HepG2 (cell line): ENCODE measurements at regions not wholly inside any gene's neighbourhood (a gene's known extent, or its start where the extent isn't known, plus 50 kb on each side); places are given as distances from the start of the nearest gene placed in this dataset.

Source experiments
- ATAC-seq: fragments of 200-7000 bp; cut with Tn5 transposase; 3 replicates; pipeline ENCODE4 v1.9.1; 2020; ENCODE audit warnings: mild to moderate bottlenecking, moderate library complexity
- BruUV-seq: library from RNA; stranded (reverse); fragments of 400-500 nt; replicated peaks from 2 replicates; lab custom pipeline; 2021; lab: Mats Ljungman, UMichigan
- CTCF ChIA-PET: fragments of 300-600 bp; formaldehyde crosslinking; extraction: SDS; loops from one replicate; lab custom pipeline; 2021; ENCODE audit warnings: low total read pairs, inconsistent platforms, low intra/inter-chr PET ratio; lab: Yijun Ruan, JAX
- POLR2A ChIA-PET: fragments of 350-600 bp; sonication (Branson Sonifier 250); formaldehyde crosslinking; loops from one replicate; lab custom pipeline; 2020; ENCODE audit warnings: antibody characterized with exemption, inconsistent platforms; lab: Yijun Ruan, JAX
- DNase-seq: peaks from one replicate; pipeline ENCODE4 v3.0.0-alpha.2; 2015; ENCODE audit warnings: low spot score
- FAIRE-seq: peaks from 3 replicates; lab custom pipeline; 2011; peaks lifted over from hg19 to GRCh38; lab: Jason Lieb, UNC
- H2AFZ ChIP-seq: one replicate; pipeline ENCODE4 v1.6.1; 2011; ENCODE audit warnings: low read length, inconsistent platforms
- H3K27ac ChIP-seq: fragments of 300-600 bp; 3 replicates; pipeline ENCODE4 v1.8.0; 2011; ENCODE audit warnings: mixed run types, mild to moderate bottlenecking, mixed read lengths, low read length, inconsistent platforms; ENCODE audit not compliant: insufficient read depth; ENCODE audit errors: extremely low read length
- H3K27me3 ChIP-seq, 2 experiments: fragments of 200-600 bp in 1 of 2; 2 replicates in 1 of 2; 3 replicates in 1 of 2; pipeline versions ENCODE4 v1.6.0 to v1.8.0; 2011; ENCODE audit warnings: low read length in 2 of 2, mild to moderate bottlenecking in 2 of 2, moderate library complexity in 2 of 2, inconsistent platforms in 1 of 2; ENCODE audit not compliant: insufficient read depth in 2 of 2, control insufficient read depth in 1 of 2
- H3K36me3 ChIP-seq, 2 experiments: fragments of 200-600 bp in 1 of 2; replicated peaks in 1 of 2; 2 replicates in 1 of 2; 3 replicates in 1 of 2; pipeline versions ENCODE4 v1.5.1 to v1.8.0; 2011; ENCODE audit warnings: low read length in 2 of 2, inconsistent platforms in 1 of 2; ENCODE audit not compliant: insufficient read depth in 2 of 2, control insufficient read depth in 1 of 2
- H3K4me1 ChIP-seq: 2 replicates; pipeline ENCODE4 v1.5.1; 2012; ENCODE audit warnings: low read length, inconsistent platforms; ENCODE audit not compliant: insufficient read depth
- H3K4me2 ChIP-seq: 2 replicates; pipeline ENCODE4 v1.6.0; 2011; ENCODE audit warnings: low read depth, low read length, inconsistent platforms
- H3K4me3 ChIP-seq, 3 experiments: fragments of 200-600 bp in 1 of 3; sonication (generic), shearing (Covaris generic) in 1 of 3; replicated peaks in 1 of 3; 2 replicates each; pipeline ENCODE4 v1.5.1; 2011 to 2016; ENCODE audit warnings: low read length in 3 of 3, inconsistent platforms in 2 of 3, low read depth in 2 of 3, mild to moderate bottlenecking in 2 of 3, control low read depth in 1 of 3, mixed read lengths in 1 of 3; ENCODE audit not compliant: insufficient read depth in 1 of 3
- H3K79me2 ChIP-seq: one replicate; pipeline ENCODE4 v1.6.1; 2011; ENCODE audit warnings: low read length, inconsistent platforms; ENCODE audit not compliant: insufficient read depth
- H3K9ac ChIP-seq: 2 replicates; pipeline ENCODE4 v1.6.0; 2011; ENCODE audit warnings: mild to moderate bottlenecking, low read depth, low read length, inconsistent platforms; ENCODE audit not compliant: insufficient read depth
- H3K9me3 ChIP-seq: 2 replicates; pipeline ENCODE4 v1.5.1; 2012; ENCODE audit warnings: mild to moderate bottlenecking, low read length
- H4K20me1 ChIP-seq: 2 replicates; pipeline ENCODE4 v1.6.0; 2011; ENCODE audit warnings: inconsistent platforms, mild to moderate bottlenecking, low read length, moderate library complexity; ENCODE audit not compliant: insufficient read depth
- GLI4 ChIP-seq: sonication (generic); formaldehyde crosslinking; IDR thresholded peaks from 2 replicates; pipeline ENCODE4 v1.5.1; 2020; ENCODE audit warnings: missing genetic modification reagents, mild to moderate bottlenecking, moderate library complexity, borderline replicate concordance
- ZBTB7B ChIP-seq: sonication (generic); formaldehyde crosslinking; IDR thresholded peaks from 2 replicates; pipeline ENCODE4 v1.4.0; 2020; ENCODE audit warnings: missing genetic modification reagents
- ZFX ChIP-seq: sonication (generic); formaldehyde crosslinking; IDR thresholded peaks from 2 replicates; pipeline ENCODE4 v1.4.0; 2020; ENCODE audit warnings: mild to moderate bottlenecking, low read depth, missing genetic modification reagents, moderate library complexity
- ZNF263 ChIP-seq: sonication (generic); formaldehyde crosslinking; IDR thresholded peaks from 2 replicates; pipeline ENCODE4 v1.4.0; 2020; ENCODE audit warnings: missing genetic modification reagents
- ZNF556 ChIP-seq: sonication (generic); formaldehyde crosslinking; IDR thresholded peaks from 2 replicates; pipeline ENCODE4 v1.4.0; 2020; ENCODE audit warnings: mild to moderate bottlenecking, missing genetic modification reagents, borderline replicate concordance
- WGBS: methylation state at CpG from one replicate; pipeline ENCODE4 v1.1.6; 2017; ENCODE audit warnings: low lambda C conversion rate; 5-methylcytosine and 5-hydroxymethylcytosine counted together
- in situ Hi-C: cut with HindIII; loops from 2 replicates; pipeline ENCODE4 v1.10.0; 2017; ENCODE audit warnings: low pct_unique_long_range_greater_than_20kb; ENCODE audit not compliant: extremely low pct_ligation_motif_present
- intact Hi-C: fragments of 100-400 bp; cut with micrococcal nuclease; formaldehyde crosslinking; loops from one replicate; pipeline ENCODE4 v1.10.0; 2022; ENCODE audit not compliant: unreplicated experiment
- TF ChIP-seq, protein P1 (sequence below): sonication (generic); formaldehyde crosslinking; IDR thresholded peaks from 2 replicates; pipeline ENCODE4 v1.5.1; 2020; ENCODE audit warnings: mild to moderate bottlenecking, missing genetic modification reagents, moderate library complexity

DNA sequence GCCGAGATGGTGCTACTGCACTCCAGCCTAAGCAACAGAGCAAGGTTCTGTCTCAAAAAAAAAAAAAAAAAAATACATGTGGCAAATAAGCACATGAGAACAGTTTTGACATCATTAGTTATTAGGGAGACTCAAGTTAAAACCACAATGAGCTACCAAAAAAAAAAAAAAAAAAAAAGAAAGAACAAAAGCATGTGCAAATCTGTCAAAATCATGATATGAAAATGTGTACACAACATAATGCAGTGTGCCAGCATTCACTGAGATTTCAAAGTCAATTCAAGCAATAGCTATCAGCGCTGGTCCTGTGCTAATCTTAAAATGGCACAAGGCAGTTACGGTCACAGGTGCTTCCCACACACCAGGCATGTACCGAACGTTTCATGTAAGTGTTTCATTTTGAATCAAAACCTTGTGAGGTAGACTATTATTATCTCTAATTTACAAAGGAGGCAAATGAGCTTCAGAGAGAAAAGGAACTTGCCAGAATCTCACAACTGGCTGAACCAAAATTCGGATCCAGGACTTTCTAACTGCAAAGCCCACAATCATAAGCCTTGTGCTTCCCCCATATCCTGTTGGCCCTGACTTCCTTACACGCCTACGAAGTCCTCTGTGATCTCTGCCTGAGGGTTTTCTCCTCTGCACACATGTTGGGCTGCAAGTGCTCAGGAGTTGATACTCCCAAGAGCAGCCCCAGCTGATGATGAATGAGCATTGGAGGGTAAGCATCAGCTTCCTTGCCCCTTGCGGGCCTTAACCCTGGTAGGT, 200.1 kb upstream of the PROK2 start:
- no TSS peak for BruUV-seq
- in situ Hi-C loops (no loop called here), intact Hi-C loops (loop anchor here (10.0 kb wide), 1 partner anchor 840 kb away; no protein-coding TSS in a partner anchor)
- Histone ChIP-seq H2AFZ (no peak overlapping the region), H3K27me3 (peaks cover 0 to 3% of the 10 kb centered on the region in 2 experiments; a peak in 3 of 5 replicates), H4K20me1 (no peaks in the 10 kb centered on the region), H3K79me2 (no peaks in the 10 kb centered on the region), H3K27ac (no peak overlapping the region), H3K4me3 (no peak overlapping the region), H3K4me2 (no peak overlapping the region), H3K9me3 (no peaks in the 10 kb centered on the region), H3K4me1 (no peaks in the 10 kb centered on the region), H3K36me3 (no peaks in the 10 kb centered on the region), H3K9ac (no peak overlapping the region)
- TF ChIP-seq GLI4 (CRISPR knock-in tag) = no peak
- TF ChIP-seq, protein P1, sequence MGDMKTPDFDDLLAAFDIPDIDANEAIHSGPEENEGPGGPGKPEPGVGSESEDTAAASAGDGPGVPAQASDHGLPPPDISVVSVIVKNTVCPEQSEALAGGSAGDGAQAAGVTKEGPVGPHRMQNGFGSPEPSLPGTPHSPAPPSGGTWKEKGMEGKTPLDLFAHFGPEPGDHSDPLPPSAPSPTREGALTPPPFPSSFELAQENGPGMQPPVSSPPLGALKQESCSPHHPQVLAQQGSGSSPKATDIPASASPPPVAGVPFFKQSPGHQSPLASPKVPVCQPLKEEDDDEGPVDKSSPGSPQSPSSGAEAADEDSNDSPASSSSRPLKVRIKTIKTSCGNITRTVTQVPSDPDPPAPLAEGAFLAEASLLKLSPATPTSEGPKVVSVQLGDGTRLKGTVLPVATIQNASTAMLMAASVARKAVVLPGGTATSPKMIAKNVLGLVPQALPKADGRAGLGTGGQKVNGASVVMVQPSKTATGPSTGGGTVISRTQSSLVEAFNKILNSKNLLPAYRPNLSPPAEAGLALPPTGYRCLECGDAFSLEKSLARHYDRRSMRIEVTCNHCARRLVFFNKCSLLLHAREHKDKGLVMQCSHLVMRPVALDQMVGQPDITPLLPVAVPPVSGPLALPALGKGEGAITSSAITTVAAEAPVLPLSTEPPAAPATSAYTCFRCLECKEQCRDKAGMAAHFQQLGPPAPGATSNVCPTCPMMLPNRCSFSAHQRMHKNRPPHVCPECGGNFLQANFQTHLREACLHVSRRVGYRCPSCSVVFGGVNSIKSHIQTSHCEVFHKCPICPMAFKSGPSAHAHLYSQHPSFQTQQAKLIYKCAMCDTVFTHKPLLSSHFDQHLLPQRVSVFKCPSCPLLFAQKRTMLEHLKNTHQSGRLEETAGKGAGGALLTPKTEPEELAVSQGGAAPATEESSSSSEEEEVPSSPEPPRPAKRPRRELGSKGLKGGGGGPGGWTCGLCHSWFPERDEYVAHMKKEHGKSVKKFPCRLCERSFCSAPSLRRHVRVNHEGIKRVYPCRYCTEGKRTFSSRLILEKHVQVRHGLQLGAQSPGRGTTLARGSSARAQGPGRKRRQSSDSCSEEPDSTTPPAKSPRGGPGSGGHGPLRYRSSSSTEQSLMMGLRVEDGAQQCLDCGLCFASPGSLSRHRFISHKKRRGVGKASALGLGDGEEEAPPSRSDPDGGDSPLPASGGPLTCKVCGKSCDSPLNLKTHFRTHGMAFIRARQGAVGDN (CRISPR knock-in tag) = no peak
- TF ChIP-seq ZFX = no peak
- no peak for TF ChIP-seq ZNF263 (CRISPR knock-in tag)
- no peak for TF ChIP-seq ZBTB7B
- TF ChIP-seq ZNF556 (CRISPR knock-in tag) = no peak
- ChIA-PET CTCF (no interaction called here), POLR2A (no interaction called here)
- FAIRE-seq (no peak), DNase-seq (no peak), ATAC-seq (no peak)
- 13% methylated on average over 6 of the region's 9 CpGs for WGBS
